ENCODE measurements at regions not wholly inside any gene's neighbourhood (a gene's known extent, or its start where the extent isn't known, plus 50 kb on each side); places are given as distances from the start of the nearest gene placed in this dataset.

DNA sequence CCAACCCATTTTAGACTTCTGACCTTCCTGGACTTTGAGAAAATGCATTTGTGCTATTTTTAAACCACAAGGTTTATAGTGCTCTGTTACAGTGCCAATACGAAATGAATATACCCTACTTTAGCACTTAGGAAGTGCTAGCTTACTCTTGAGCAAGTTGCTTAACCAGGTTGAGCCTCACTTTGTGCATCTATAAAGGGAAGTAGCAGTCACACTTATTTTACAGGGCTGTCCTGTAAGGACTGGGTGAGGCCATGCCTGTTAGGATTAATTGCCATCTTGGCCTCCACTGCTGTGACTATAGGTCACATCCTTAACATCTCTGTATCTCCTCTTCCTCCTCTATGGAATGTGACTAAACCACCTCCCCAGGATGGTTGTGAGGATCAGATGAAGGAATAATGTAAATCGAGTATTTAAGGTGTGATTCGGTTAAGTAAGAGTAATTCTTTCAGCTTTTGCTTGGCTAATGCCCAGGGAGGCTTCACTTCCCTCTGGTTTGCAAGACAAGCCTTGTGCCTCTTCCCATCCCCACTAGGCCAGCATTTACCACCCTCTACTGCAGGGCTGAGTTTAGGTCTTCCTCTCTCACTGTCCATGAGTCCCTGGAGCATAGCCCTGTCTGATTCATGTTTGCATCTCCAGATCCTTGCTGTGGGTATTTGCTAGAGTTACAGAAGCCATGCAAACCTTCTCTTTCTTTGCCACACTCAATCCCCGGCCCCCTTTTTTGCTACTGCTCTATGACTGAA lies 341.2 kb downstream of the ZNF521 start:
- CTCF ChIA-PET: no interaction called here
- no peak for ATAC-seq
- Mint-ChIP-seq H3K4me1 (no peaks in the 10 kb centered on the region), H3K36me3 (ENCODE audit: low read depth) (no peaks in the 10 kb centered on the region), H3K27me3 (no peaks in the 10 kb centered on the region), H3K27ac (no peak overlapping the region), H3K4me3 (no peak overlapping the region), H3K9me3 (ENCODE audit: low read depth) (no peaks in the 10 kb centered on the region)
- DNase-seq: no peak
- POLR2A ChIA-PET: interaction anchor here (0.6 kb wide), 1 partner anchor 123 kb away, joined by 3 read pairs; no protein-coding TSS in a partner anchor
- intact Hi-C loops (cut with DNase I, micrococcal nuclease): loop anchor here in 1 of 2 experiments (10.0 kb wide), 1 partner anchor 56 kb away; no protein-coding TSS in a partner anchor

All from activated CD4-positive, alpha-beta T cell treated with anti-CD3 and anti-CD28 coated beads for 36 hours (primary cell).